ENCODE measurements at regions not wholly inside any gene's neighbourhood (a gene's known extent, or its start where the extent isn't known, plus 50 kb on each side); places are given as distances from the start of the nearest gene placed in this dataset.

DNA sequence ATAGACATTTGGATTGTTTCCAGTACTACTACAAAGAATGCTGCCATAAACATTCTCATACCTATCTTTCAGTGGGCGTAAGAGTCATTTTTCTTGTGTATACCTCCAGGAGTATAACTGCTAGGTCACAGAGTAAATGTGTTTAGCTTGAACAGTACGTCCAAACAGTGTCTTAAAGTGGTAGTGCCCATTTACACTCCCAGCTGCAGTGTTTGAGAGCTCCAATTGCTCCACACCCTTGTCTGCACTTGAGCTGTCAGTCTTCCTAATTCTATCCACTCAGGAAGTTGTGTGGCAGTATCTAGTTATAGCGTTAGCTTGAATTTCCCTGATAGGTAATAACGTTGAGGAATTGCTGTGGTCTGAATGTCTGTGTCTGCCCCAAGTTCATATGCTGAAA lies 404.7 kb upstream of the PPP2R3A start:
- in situ Hi-C loops (cut with MboI; ENCODE audit: low pct_ligation_motif_present in 1 of 4, low pct_unique_long_range_greater_than_20kb in 1 of 4, low sequenced_read_pairs in 3 of 4) (no loop called here), intact Hi-C loops (cut with DNase I; ENCODE audit: low total_unique reads) (no loop called here)
- Histone ChIP-seq H3K4me1 (no peaks in the 10 kb centered on the region), H3K36me3 (no peaks in the 10 kb centered on the region), H3K4me3 (no peak overlapping the region), H3K27ac (no peak overlapping the region), H3K9me3 (no peaks in the 10 kb centered on the region), H3K27me3 (no peaks in the 10 kb centered on the region)
- TF ChIP-seq, protein P1, sequence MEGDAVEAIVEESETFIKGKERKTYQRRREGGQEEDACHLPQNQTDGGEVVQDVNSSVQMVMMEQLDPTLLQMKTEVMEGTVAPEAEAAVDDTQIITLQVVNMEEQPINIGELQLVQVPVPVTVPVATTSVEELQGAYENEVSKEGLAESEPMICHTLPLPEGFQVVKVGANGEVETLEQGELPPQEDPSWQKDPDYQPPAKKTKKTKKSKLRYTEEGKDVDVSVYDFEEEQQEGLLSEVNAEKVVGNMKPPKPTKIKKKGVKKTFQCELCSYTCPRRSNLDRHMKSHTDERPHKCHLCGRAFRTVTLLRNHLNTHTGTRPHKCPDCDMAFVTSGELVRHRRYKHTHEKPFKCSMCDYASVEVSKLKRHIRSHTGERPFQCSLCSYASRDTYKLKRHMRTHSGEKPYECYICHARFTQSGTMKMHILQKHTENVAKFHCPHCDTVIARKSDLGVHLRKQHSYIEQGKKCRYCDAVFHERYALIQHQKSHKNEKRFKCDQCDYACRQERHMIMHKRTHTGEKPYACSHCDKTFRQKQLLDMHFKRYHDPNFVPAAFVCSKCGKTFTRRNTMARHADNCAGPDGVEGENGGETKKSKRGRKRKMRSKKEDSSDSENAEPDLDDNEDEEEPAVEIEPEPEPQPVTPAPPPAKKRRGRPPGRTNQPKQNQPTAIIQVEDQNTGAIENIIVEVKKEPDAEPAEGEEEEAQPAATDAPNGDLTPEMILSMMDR (IDR thresholded peaks at IDR 0.05) = no peak
- 23 to 47% methylated on average over 3 to 4 of the region's 4 CpGs for WGBS, 2 donors (ENCODE audit: low coverage in 1 of 2)
- no peak for DNase-seq

DNA sequence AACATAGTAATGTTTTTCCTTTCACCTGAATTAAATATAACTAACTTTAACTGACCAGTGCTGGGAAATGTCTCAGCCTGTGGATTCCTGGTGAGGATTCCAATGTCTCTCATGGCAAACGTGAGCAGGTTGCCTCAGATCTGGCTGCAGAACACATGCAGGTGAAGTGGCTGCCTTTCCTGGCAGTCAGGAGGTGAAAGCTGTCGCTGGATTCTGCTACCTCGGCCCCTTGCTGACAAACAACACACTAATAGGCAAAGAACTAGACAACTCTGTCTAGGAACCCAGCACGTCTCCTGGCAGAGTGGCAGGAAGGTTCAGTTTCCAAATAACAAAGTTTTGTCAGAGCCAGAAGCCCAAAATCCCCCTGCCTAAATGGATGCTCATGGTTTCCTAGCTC lies 400.8 kb upstream of the PPP2R3A start:
- 71% methylated on average over 4 of the region's 4 CpGs; no CpG with 5 or more reads in 1 of the 2 donors for WGBS, 2 donors (ENCODE audit: low coverage in 1 of 2)
- Histone ChIP-seq H3K36me3 (no peaks in the 10 kb centered on the region), H3K4me3 (no peak overlapping the region), H3K27ac (no peak overlapping the region), H3K27me3 (no peaks in the 10 kb centered on the region), H3K4me1 (no peaks in the 10 kb centered on the region), H3K9me3 (no peaks in the 10 kb centered on the region)
- DNase-seq = no peak
- in situ Hi-C loops (cut with MboI; ENCODE audit: low pct_ligation_motif_present in 1 of 4, low pct_unique_long_range_greater_than_20kb in 1 of 4, low sequenced_read_pairs in 3 of 4) (no loop called here), intact Hi-C loops (cut with DNase I; ENCODE audit: low total_unique reads) (no loop called here)
- TF ChIP-seq EP300 (IDR thresholded peaks at IDR 0.05; ENCODE audit: low read depth) = no peak
- no peak for TF ChIP-seq POLR2A (IDR thresholded peaks at IDR 0.05)
- TF ChIP-seq POLR2AphosphoS5 (IDR thresholded peaks at IDR 0.05) = no peak
- TF ChIP-seq, protein P1 (IDR thresholded peaks at IDR 0.05) = no peak

DNA sequence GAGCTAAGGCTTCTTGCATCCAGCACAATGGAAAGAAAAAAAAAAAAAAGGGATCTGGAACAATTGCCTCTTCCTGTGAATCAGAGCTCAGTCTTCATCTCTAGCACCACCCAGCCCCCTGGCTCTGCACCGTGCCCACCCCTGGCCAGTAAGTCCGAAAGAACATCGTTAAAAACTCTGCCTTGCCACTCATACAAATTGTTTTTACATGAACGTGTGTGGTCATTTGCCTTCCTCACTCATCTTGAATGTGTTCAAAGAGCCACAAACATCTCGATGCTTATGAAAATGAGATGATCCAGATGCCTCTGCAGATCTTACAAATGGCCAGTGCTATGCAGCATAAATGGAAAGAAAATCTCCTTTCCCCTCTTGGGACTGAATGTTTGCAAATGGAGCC lies 400.0 kb upstream of the PPP2R3A start:
- DNase-seq = no peak
- H3K4me1 ChIP-seq = no peaks in the 10 kb centered on the region
- no peaks in the 10 kb centered on the region for H3K27me3 ChIP-seq
- in situ Hi-C loops (cut with MboI; ENCODE audit: low pct_ligation_motif_present in 1 of 4, low pct_unique_long_range_greater_than_20kb in 1 of 4, low sequenced_read_pairs in 3 of 4) = no loop called here
- intact Hi-C loops (cut with DNase I; ENCODE audit: low total_unique reads) = no loop called here
- H3K4me3 ChIP-seq = no peak overlapping the region
- 20 to 43% methylated on average over 1 to 5 of the region's 5 CpGs for WGBS, 2 donors (ENCODE audit: low coverage in 1 of 2)
- TF ChIP-seq POLR2A (IDR thresholded peaks at IDR 0.05) = no peak
- TF ChIP-seq, protein P1 (IDR thresholded peaks at IDR 0.05) = no peak
- TF ChIP-seq EP300 (IDR thresholded peaks at IDR 0.05; ENCODE audit: low read depth) = no peak
- no peak for TF ChIP-seq POLR2AphosphoS5 (IDR thresholded peaks at IDR 0.05)
- no peaks in the 10 kb centered on the region for H3K36me3 ChIP-seq
- no peak overlapping the region for H3K27ac ChIP-seq
- no peaks in the 10 kb centered on the region for H3K9me3 ChIP-seq

- Histone ChIP-seq H3K9me3 (no peaks in the 10 kb centered on the region), H3K4me3 (no peak overlapping the region), H3K27me3 (no peaks in the 10 kb centered on the region), H3K27ac (no peak overlapping the region), H3K4me1 (no peaks in the 10 kb centered on the region), H3K36me3 (no peaks in the 10 kb centered on the region)
- intact Hi-C loops (cut with DNase I; ENCODE audit: low total_unique reads) (no loop called here), in situ Hi-C loops (cut with MboI; ENCODE audit: low pct_ligation_motif_present in 1 of 4, low pct_unique_long_range_greater_than_20kb in 1 of 4, low sequenced_read_pairs in 3 of 4) (no loop called here)
- WGBS, 2 donors (ENCODE audit: low coverage in 1 of 2) = 80 to 83% methylated on average over 1 to 7 of the region's 7 CpGs
- no peak for DNase-seq
- TF ChIP-seq POLR2AphosphoS5 (IDR thresholded peaks at IDR 0.05) (no peak), EP300 (IDR thresholded peaks at IDR 0.05; ENCODE audit: low read depth) (no peak), POLR2A (IDR thresholded peaks at IDR 0.05) (no peak)
- TF ChIP-seq, protein P1 (IDR thresholded peaks at IDR 0.05) = no peak
Observed at GRCh38 chr3:135567223-135567622, 398.3 kb upstream of the PPP2R3A start.
